Astrocyte of the hippocampus (primary cell): ENCODE measurements at regions not wholly inside any gene's neighbourhood (a gene's known extent, or its start where the extent isn't known, plus 50 kb on each side); places are given as distances from the start of the nearest gene placed in this dataset.

ENCODE experiments used
- DNase-seq: peaks from one replicate; pipeline ENCODE4 v3.0.0; 2011; ENCODE audit warnings: low read depth, low spot score

DNA sequence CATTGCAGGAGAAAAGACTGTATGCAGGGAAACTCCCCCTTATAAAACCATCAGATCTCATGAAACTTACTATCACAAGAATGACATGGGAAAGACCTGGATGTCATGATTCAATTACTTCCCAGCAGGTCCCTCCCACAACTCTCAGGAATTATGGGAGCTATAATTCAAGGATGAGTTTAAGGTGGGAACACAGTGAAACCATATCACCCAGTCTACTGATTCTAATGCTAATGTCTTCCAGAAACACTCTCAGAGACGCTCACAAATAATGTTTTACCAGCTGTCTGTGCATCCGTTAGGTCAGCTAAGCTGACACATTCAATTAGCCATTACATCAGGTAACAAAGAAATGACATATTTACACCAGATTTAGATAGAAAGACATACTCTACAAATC is 637.9 kb downstream of the NLGN4Y start:
- no peak for DNase-seq

GRCh38 chrY:15179890-15180289 is 655.6 kb downstream of the NLGN4Y start:
- no peak for DNase-seq

GRCh38 chrY:15229056-15229455 is 704.7 kb downstream of the NLGN4Y start:
- no peak for DNase-seq

GRCh38 chrY:15239596-15240132 is 715.3 kb downstream of the NLGN4Y start:
- no peak for DNase-seq

GRCh38 chrY:15259286-15259685 is 735.0 kb downstream of the NLGN4Y start:
- DNase-seq = no peak

DNA sequence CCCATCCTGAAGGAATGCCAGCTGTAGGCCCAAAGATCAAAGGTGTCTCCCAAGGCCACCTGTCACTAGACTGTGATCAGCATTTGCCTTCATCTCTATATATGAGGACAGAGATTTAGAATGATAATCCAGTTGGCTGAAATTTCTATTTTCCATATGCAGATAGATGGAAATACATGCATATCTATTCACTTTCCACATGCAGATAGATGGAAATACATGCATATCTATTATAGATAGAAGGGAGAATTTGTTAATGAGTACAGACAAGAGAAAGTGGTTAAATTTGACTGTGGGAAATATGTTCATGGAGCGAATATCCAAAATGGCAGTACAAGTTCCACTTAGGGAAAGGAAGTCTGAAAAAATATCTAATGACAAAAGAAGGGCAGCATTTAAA is 762.2 kb downstream of the NLGN4Y start:
- DNase-seq = no peak

- no peak for DNase-seq
These were observed 765.5 kb downstream of the NLGN4Y start for GRCh38 chrY:15289821-15290220.

- DNase-seq = no peak
These were observed 768.6 kb downstream of the NLGN4Y start for GRCh38 chrY:15292881-15293280.

- no peak for DNase-seq
These were observed 777.5 kb downstream of the NLGN4Y start for GRCh38 chrY:15301879-15302278.

DNA sequence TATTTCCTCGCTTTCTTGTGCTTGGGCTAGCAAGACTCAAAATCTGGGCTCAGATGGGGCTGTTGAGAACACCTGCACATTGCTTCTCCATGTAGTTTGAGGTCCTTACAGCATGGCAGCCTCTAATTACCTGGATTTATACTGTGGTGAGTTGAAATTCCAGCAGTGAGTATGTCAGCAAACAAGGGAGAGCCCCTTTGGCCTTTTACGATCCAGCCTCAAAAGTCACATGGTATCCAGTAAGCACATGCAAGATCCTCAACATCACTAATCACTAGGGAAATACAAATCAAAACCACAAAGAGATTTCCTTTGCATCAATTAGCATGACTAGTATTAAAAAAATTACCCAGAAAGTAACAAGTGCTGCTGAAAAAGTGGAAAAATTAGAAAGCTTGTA is 787.8 kb downstream of the NLGN4Y start:
- DNase-seq = no peak

GRCh38 chrY:15324189-15324588 is 799.9 kb downstream of the NLGN4Y start:
- no peak for DNase-seq

- no peak for DNase-seq
These were observed 800.9 kb downstream of the NLGN4Y start for GRCh38 chrY:15325201-15325600.

GRCh38 chrY:15326673-15327072 is 802.3 kb downstream of the NLGN4Y start:
- no peak for DNase-seq

DNA sequence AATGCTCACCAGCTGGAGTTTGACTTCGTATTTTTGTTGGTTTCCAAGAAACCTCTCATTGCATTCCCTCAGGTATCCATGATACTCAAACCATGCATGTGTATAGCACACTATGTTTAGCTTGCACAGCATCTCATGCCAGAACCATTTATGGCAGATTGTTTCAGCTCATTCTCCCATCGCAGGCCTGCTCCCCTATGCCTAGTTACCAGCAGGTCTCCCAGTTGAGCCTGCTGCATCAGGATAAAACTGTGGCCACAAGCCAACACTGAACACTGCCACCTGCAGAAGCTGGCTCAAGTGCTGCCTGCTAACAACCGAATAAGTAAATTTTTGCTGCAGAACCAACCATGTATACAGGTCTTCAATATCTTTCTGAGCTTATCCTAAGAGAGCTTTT is 804.5 kb downstream of the NLGN4Y start:
- no peak for DNase-seq

DNA sequence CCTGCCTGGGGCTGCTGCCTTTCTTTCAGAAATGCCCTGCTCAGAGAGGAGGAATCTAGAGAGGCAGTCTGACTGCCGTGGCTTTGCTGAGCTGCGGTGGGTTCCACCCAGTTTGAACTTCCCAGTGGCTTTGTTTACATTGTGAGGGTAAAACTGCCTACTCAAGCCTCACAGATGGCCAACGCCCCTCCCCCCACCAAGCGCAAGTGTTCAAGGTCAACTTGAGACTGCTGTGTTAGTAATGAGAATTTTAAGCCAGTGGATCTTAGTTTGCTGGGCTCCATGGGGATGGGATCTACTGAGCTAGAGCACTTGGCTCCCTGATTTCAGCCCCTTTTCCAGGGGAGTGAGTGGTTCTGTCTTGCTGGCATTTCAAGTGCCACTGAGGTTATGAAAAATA is 819.2 kb downstream of the NLGN4Y start:
- no peak for DNase-seq

GRCh38 chrY:15345471-15346155 is 821.3 kb downstream of the NLGN4Y start:
- DNase-seq = no peak

- DNase-seq = no peak
These were observed 825.0 kb downstream of the NLGN4Y start for GRCh38 chrY:15349351-15349750.

- peak; percentile 0 for DNase-seq
These were observed 831.0 kb downstream of the NLGN4Y start for GRCh38 chrY:15355321-15355720.

GRCh38 chrY:15360471-15360870 is 836.1 kb downstream of the NLGN4Y start:
- no peak for DNase-seq

GRCh38 chrY:15364996-15365395 is 840.7 kb downstream of the NLGN4Y start:
- no peak for DNase-seq

DNA sequence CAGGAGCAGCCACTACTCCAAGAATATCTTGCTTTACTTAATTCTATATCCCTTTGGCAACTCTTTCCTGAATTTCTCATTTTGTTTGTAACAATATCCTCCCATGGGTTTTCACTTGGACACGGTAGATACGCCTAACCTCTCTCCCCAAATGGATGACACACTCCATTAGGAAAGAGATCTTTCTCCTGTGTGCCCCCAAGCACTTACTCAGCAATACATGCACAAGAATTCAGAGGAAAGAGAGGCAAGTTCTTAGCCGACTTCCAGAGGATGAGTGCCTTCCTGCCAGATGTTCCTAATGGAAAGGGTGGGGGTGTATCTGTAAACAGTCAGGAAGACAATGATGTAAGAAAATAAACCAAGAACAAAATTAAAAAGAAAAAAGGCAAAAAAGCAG is 844.5 kb downstream of the NLGN4Y start:
- no peak for DNase-seq

DNA sequence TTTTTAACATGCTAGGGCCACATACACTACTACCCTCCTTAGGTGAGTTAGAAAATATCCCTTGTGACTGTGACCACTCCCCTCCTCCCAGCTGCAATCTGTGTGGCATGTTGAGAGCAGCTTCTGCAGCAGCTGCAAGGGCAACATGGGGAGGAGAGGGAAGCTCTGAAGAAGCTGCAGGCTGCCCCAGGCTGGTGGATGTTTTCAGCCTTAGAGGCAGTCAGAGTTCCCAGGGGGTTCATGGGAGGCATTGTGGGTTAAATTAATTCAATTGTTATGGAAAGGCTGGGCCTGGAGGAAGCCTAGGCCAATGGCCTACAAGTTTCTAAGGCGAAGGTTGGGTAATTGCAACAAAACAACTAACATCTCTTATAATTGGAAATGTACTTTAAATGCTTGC is 860.8 kb downstream of the NLGN4Y start:
- DNase-seq = no peak

GRCh38 chrY:15397556-15398280 is 873.4 kb downstream of the NLGN4Y start:
- DNase-seq = no peak
